Endodermal cell (in vitro differentiated cells): ENCODE measurements at regions not wholly inside any gene's neighbourhood (a gene's known extent, or its start where the extent isn't known, plus 50 kb on each side); places are given as distances from the start of the nearest gene placed in this dataset.

ENCODE experiments used
- DNase-seq: peaks from one replicate; pipeline ENCODE4 v3.0.0-alpha.2; 2017
- H3K27ac ChIP-seq: 2 replicates; pipeline ENCODE4 v1.5.1; 2013; ENCODE audit warnings: mild to moderate bottlenecking, low read depth, low read length, moderate library complexity
- H3K27me3 ChIP-seq: 2 replicates; pipeline ENCODE4 v1.6.1; 2013; ENCODE audit warnings: mild to moderate bottlenecking, low read length, moderate library complexity; ENCODE audit not compliant: insufficient read depth, control insufficient read depth, poor library complexity, severe bottlenecking
- H3K36me3 ChIP-seq: 2 replicates; pipeline ENCODE4 v1.7.0; 2013; ENCODE audit warnings: mild to moderate bottlenecking, low read length, moderate library complexity; ENCODE audit not compliant: control insufficient read depth, insufficient read depth
- H3K4me1 ChIP-seq: one replicate; pipeline ENCODE4 v1.7.0; 2013; ENCODE audit warnings: low read length; ENCODE audit not compliant: control insufficient read depth, insufficient read depth
- H3K4me3 ChIP-seq: 2 replicates; pipeline ENCODE4 v1.5.1; 2013; ENCODE audit warnings: mild to moderate bottlenecking, low read length, moderate library complexity
- H3K9ac ChIP-seq: 2 replicates; pipeline ENCODE4 v1.6.1; 2013; ENCODE audit warnings: mild to moderate bottlenecking, low read length, moderate library complexity; ENCODE audit not compliant: poor library complexity, severe bottlenecking; ENCODE audit errors: extremely low read depth
- H3K9me3 ChIP-seq: 2 replicates; pipeline ENCODE4 v1.6.1; 2013; ENCODE audit warnings: mild to moderate bottlenecking, low read length, moderate library complexity; ENCODE audit not compliant: control insufficient read depth
- H3K27ac Mint-ChIP-seq: 2 replicates; pipeline ENCODE4 v1.8.0; 2020; ENCODE audit warnings: mixed read lengths
- H3K27me3 Mint-ChIP-seq: 2 replicates; pipeline ENCODE4 v1.8.0; 2021; ENCODE audit warnings: mild to moderate bottlenecking, mixed read lengths; ENCODE audit not compliant: insufficient read depth
- H3K36me3 Mint-ChIP-seq: 2 replicates; pipeline ENCODE4 v1.8.0; 2020; ENCODE audit warnings: low read depth, mixed read lengths
- H3K4me1 Mint-ChIP-seq: 2 replicates; pipeline ENCODE4 v1.8.0; 2020; ENCODE audit warnings: mixed read lengths
- H3K4me3 Mint-ChIP-seq: 2 replicates; pipeline ENCODE4 v1.8.0; 2020; ENCODE audit warnings: mild to moderate bottlenecking, moderate library complexity, mixed read lengths
- H3K9me3 Mint-ChIP-seq: 2 replicates; pipeline ENCODE4 v1.8.0; 2020; ENCODE audit warnings: mild to moderate bottlenecking, mixed read lengths
- WGBS, 2 experiments: methylation state at CpG; one replicate each; pipeline versions ENCODE4 v1.1.5 to v1.1.7; 2013; ENCODE audit warnings: missing lambda C conversion rate in 2 of 2, mixed read lengths in 1 of 2; ENCODE audit not compliant: insufficient coverage in 1 of 2, insufficient read length in 1 of 2; 5-methylcytosine and 5-hydroxymethylcytosine counted together
- TF ChIP-seq, protein P1 (sequence below): fragments of 200-600 bp; sonication (generic); conservative IDR thresholded peaks from 2 replicates; pipeline ENCODE4 v1.5.0; 2021; ENCODE audit warnings: antibody characterized with exemption, mild to moderate bottlenecking

DNA sequence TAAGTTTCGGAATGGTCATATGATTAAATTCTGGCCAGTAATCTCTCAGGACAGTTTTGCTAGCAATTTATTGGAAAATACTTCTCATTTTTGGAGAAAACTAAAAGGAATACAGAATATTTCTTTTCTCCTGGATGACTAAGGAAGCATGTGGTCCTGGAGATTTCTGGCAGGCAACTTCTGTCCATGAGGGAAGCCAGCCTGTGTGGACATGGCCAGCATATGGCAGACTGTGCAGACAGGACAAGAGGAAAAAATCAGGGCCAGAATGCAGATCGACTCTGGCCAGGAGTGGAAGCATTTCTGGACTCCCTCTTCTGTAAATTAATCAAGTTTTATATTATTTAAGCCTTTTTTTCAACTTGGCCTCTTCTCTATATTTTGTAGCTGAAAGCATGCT, 100.4 kb upstream of the CDH18 start:
- H3K9me3 Mint-ChIP-seq = peaks cover 26% of the 10 kb centered on the region
- H3K27me3 ChIP-seq = no peaks in the 10 kb centered on the region
- H3K27ac ChIP-seq = no peak overlapping the region
- no peaks in the 10 kb centered on the region for H3K36me3 Mint-ChIP-seq
- no peak overlapping the region for H3K4me3 ChIP-seq
- no peak overlapping the region for H3K4me3 Mint-ChIP-seq
- no peaks in the 10 kb centered on the region for H3K4me1 Mint-ChIP-seq
- no peak overlapping the region for H3K9ac ChIP-seq
- peaks cover 11% of the 10 kb centered on the region for H3K9me3 ChIP-seq
- H3K27me3 Mint-ChIP-seq = no peaks in the 10 kb centered on the region
- TF ChIP-seq, protein P1, sequence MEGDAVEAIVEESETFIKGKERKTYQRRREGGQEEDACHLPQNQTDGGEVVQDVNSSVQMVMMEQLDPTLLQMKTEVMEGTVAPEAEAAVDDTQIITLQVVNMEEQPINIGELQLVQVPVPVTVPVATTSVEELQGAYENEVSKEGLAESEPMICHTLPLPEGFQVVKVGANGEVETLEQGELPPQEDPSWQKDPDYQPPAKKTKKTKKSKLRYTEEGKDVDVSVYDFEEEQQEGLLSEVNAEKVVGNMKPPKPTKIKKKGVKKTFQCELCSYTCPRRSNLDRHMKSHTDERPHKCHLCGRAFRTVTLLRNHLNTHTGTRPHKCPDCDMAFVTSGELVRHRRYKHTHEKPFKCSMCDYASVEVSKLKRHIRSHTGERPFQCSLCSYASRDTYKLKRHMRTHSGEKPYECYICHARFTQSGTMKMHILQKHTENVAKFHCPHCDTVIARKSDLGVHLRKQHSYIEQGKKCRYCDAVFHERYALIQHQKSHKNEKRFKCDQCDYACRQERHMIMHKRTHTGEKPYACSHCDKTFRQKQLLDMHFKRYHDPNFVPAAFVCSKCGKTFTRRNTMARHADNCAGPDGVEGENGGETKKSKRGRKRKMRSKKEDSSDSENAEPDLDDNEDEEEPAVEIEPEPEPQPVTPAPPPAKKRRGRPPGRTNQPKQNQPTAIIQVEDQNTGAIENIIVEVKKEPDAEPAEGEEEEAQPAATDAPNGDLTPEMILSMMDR = no peak
- no peaks in the 10 kb centered on the region for H3K4me1 ChIP-seq
- H3K36me3 ChIP-seq = no peaks in the 10 kb centered on the region
- no peak overlapping the region for H3K27ac Mint-ChIP-seq
- DNase-seq = no peak
- WGBS, 2 experiments = 80 to 100% methylated on average over 1 to 2 of the region's 2 CpGs

DNA sequence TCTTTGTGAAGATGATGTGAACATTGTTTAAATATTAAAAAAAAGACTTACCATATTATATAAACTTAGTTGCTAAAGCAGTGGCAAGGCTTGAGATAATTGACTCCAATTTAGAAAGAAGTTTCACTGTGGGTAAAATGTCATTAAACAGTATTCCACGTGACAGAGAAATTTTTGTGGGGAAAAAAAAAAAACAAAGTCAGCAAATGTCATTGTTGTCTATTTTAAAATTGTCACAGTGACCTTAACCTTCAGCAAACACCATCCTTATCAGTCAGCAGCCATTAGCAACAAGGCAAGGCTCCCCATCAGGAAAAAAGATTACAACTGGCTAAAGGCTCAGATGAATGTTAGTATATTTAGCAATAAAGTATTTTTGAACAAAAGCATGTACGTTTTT, 99.3 kb upstream of the CDH18 start:
- Histone ChIP-seq H3K9ac (no peak overlapping the region), H3K36me3 (no peaks in the 10 kb centered on the region), H3K27me3 (no peaks in the 10 kb centered on the region), H3K27ac (no peak overlapping the region), H3K9me3 (peaks cover 11% of the 10 kb centered on the region), H3K4me3 (no peak overlapping the region), H3K4me1 (no peaks in the 10 kb centered on the region)
- Mint-ChIP-seq H3K27ac (no peak overlapping the region), H3K36me3 (no peaks in the 10 kb centered on the region), H3K9me3 (peaks cover 26% of the 10 kb centered on the region), H3K4me1 (no peaks in the 10 kb centered on the region), H3K4me3 (no peak overlapping the region), H3K27me3 (no peaks in the 10 kb centered on the region)
- TF ChIP-seq, protein P1 = no peak
- WGBS, 2 experiments = 93 to 100% methylated on average over 1 of the region's 2 CpGs
- no peak for DNase-seq

DNA sequence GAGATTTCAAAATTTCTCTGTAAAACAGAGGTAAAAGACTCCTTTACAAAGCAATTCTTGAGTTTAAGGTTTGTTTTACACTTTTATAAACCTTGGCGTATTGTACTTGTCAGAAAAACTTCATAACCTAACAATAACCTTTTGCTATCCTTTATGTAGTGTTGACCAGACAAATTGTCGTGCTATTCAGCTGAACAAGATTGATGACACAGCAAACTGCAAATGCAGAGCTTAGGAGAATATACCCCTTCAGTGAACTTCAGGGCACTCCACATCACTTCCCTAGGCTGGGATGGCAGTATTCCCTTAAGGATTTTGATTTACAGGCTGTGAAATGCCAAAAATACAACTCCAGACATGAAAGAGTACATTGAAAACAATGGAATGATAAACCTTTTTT, 89.2 kb upstream of the CDH18 start:
- Mint-ChIP-seq H3K36me3 (no peaks in the 10 kb centered on the region), H3K4me3 (no peak overlapping the region), H3K9me3 (no peaks in the 10 kb centered on the region), H3K27ac (no peak overlapping the region), H3K4me1 (no peaks in the 10 kb centered on the region), H3K27me3 (no peaks in the 10 kb centered on the region)
- Histone ChIP-seq H3K9me3 (no peaks in the 10 kb centered on the region), H3K36me3 (no peaks in the 10 kb centered on the region), H3K4me3 (no peak overlapping the region), H3K9ac (no peak overlapping the region), H3K27me3 (no peaks in the 10 kb centered on the region), H3K27ac (no peak overlapping the region), H3K4me1 (no peaks in the 10 kb centered on the region)
- no peak for DNase-seq
- WGBS, 2 experiments = 45 to 92% methylated on average over 2 of the region's 2 CpGs
- TF ChIP-seq, protein P1 = no peak
